Inflammatory macrophage treated with lipopolysaccharide for 1 hour (primary cell): ENCODE measurements at regions not wholly inside any gene's neighbourhood (a gene's known extent, or its start where the extent isn't known, plus 50 kb on each side); places are given as distances from the start of the nearest gene placed in this dataset.
"Not testable (repeated sequence)": the region's sequence is repeated elsewhere in the genome, so short reads cannot be mapped to it uniquely, and the experiment has no call there.

Experiments used
- DNase-seq, 2 donors: peaks; one replicate each; pipeline ENCODE4 v3.0.0-alpha.2; 2020 to 2022

DNA sequence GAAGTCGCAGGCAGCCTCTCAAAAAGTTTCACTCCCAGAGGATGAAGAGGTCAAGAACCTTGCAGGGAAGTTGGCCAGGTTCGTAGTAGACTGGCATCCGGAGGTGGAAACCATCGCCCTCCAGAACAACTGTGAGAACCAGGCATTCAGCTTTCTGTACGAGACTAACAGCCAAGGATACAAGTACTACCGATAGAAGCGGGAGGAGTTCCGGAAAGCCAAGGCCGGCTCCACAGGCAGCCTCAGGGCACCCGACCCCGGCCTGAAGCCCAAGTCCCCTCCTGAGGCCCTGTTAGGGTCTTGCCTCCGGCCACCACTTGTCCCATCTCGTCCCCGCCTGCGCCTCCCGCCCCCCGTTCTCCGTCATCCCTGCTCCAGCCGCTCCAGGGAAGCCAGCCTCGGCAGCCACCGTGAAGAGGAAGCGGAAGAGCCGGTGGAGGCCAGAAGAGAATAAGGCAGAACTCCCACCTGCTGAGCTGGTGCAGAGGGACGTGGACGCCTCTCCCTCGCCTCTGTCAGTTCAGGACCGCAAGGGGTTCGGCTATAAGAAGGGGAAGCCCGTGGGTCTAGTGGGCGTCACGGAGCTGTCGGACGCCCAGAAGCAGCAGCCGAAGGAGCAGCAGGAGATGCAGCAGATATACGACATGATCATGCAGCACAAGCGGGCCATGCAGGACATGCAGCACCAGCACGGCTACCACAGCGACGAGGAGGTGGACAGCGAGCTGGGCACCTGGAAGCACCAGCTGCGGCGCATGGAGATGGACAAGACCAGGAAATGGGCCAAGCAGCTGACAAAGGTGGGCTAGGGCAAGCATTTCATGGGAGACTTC, 366.8 kb upstream of the ATXN7L3B start:
- no peak for DNase-seq

DNA sequence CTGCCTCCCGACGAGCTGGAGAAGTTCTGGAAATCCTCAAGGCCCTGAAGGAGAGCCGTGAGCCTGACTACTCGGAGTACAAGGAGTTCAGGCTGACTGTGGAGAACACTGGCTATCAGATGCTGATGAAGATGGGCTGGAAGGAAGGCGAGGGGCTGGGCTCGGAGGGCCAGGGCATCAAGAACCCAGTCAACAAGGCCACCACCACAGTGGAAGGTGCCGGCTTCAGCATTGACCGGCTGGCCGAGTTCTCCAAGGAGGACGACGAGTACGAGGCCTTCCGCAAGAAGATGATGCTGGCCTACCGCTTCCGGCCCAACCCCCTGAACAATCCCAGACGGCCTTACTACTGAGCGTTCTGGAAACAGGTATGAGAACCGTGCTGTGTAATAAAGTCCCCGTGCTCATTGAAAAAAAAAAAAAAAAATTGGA, 366.1 kb upstream of the ATXN7L3B start:
- DNase-seq, result no peak

DNA sequence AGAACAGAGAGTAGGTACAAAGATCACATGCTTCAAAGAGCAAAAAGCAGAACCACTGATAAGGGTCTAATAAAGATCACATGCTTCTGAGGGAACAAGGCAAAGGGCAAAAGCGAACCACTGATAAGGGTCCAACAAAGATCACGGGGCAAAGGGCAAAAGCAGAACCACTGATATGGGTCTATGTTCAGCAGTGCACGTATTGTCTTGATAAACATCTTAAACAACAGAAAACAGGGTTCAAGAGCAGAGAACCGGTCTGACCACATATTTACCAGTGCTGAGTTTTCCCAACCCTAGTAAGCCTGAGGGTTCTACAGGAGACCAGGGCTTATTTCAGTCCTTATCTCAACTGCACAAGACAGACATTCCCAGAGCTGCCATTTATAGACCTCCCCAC, 362.7 kb upstream of the ATXN7L3B start:
- not testable (repeated sequence) for DNase-seq

DNA sequence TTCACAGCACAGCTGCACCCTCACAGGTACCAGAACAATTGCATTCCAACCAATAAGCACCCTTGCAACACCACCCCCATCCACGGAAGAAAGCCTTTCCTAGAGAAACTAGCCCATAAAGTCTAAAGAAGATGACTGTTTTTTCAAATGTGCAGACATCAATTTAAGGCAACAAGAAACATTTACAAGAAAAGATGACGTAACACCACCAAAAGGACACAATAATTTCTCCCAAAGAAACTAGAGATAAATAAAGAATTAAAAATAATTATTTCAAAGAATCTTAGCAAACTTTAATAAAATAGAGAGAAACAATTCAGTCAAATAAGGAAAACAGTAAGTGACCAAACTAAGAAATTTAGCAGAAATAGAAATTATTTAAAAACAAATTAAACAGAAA, 352.3 kb upstream of the ATXN7L3B start:
- no peak for DNase-seq

DNA sequence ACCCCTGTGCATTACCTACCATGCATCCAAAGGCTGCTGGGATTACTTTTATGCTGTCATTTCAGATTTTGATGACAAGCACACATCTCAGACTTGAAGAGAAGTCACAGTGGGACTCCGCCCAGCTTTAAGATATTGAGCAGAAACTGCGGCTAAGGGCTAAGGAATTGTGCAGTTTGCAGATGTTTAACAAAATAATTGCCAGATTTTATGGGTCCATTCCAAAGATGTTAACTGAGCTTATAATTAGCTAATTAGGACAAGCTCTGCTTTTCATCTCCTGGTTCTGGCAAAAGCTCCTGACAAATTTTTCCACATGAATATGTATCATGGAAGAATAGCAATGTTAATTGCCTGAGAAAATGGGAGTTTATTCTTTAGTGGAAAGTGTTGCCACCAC, 344.4 kb upstream of the ATXN7L3B start:
- DNase-seq, result no peak

DNA sequence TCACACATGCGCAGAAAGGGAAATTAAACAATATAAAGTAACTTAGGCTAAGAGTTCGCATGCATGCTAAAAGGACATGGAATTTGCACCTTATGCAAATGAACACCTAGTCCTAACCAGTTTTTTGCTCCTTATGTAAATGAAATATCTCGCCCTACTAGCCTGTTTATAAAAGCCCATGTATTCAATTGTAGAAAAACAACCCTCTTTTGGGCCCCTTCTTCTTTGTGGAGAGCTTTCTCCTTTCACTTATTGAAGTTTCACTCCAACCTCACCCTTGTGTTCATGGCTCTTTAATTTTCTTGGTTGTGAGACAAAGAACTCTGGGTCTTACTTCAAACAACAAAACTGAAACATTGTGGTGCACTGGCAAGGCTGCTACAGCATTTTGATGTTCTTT, 333.4 kb upstream of the ATXN7L3B start:
- DNase-seq, result no peak

DNA sequence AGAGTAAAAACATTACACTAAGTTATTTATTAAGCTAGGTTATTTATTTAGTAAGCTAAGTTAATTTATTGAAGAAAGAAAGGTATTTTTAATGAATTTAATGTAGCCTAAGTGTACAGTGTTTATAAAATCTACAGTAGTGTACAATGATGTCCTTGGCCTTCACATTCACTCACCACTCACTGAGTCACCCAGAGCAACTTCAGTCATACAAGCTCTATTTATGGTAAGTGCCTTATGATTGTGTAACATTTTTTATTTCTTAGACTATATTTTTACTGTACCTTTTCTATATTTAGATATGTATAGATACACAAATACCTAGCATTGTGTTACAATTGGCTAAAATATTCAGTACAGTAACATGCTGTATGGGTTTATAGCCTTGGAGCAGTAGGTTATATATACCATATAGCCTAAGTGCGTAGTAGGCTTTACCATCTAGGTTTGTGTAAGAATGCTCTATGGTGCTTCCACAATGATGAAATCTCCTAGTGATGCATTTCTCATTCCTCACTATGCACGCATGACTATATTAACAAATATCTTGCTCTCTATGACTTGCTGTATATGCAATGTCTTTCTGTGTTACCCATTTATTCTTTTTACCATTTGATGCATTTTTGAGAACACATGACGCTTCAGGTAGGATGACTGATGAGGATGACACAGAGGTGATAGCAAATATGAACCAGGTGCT, 309.6 kb upstream of the ATXN7L3B start:
- DNase-seq, result no peak

DNA sequence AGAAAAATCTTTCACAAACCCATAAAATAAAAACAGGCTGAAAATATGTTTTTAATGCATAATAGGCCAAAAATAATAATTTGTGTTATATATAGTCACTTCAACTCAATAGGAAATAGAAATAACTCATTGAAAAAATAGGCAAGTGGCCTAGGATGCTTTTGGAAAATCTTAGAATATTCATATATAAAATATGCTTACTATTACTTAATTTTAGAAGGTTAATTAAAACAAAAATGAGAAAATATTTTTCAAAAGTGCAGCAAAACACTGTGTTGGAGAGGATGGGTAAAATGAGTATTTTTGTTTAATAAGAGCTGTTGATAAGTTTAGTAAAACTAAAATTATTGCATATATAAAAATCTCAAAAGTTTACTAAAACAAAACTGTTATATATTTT, 308.0 kb upstream of the ATXN7L3B start:
- no peak for DNase-seq

DNA sequence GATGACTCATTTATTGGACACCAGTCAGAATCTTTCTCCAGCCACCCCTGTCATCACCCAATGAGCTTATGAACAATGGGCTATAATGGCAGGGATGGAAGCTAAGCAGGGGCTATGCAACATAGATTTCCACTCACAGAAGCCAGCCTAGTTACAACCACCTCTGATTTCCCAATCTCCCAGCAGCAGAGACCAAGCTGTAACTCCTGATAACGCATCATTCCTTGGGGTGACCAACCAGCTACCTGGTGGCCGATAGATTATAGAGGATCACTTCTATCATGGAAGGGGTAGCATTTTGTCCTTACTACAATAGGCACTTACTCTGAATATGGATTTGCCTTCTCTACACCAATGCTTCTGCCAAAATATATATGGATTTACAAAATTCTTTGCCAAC, 302.3 kb upstream of the ATXN7L3B start:
- no peak for DNase-seq

DNA sequence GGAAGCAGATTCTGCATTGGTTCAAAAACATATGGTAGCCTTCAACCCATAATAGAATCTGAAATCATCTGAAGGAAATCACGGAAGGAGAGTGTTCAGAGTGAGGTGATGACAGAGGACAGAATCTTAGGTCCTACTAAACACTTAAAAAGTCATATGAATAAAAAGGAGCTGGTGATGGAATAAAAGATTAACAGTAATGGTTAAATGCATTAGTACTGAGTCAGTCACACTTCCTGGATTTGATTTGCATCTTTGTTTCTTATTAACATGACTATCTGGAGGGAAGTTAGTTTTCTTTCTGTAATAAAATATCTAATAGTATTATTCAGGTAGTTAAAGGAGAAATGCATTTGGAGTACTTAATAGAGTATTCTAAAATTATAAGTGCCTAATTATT, 296.3 kb upstream of the ATXN7L3B start:
- DNase-seq, result no peak

DNA sequence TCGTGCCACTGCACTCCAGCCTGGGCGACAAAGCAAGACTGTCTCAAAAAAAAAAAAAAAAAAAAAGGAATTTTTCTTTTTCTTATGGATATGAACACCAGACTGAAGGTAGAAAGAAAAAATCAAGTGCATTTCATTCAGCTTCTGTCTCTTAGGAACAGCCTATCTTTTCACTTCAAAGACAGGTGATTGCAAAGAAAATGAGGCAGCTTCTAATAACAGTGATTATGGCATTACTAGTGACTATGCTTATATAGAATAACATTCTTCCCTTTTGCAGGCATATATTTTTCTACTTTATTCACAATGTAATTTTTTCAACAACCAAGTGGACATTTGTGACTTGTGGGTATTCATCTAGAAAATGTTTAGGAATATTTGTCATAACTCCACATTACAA, 295.5 kb upstream of the ATXN7L3B start:
- DNase-seq, result no peak

DNA sequence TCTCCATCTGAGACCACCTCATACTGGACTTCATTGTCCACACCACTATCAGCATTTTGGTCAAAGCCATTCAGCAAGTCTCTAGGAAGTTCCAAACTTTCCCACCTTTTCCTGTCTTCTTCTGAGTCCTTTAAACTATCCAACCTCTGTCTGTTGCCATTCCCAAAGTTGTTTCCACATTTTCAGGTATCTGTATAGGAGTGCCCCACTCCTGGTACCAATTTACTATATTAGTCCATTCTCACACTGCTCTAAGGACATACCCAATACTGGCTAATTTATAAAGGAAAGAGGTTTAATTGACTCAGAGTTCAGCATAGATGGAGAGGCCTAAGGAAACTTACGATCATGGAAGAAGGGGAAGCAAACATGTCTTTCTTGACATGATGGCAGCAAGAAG, 292.2 kb upstream of the ATXN7L3B start:
- no peak for DNase-seq

DNA sequence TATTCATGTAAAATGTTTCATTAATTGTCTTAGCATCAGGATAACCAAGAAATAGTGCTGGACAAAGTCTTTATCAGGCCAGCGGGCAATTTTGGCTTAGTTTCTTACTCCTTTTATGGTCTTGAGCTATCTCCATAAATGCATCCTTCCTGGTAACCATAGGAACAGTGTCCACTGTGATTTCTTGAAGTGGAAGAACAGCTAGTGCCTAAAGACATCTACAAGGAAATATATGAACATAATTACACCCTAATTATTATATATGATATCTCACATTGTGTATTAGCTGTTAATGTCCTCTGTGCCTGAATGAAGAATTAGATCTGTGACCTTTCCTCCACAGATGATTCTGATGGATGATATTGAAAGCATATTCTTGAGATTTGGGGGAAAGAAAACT, 286.7 kb upstream of the ATXN7L3B start:
- DNase-seq, result no peak

DNA sequence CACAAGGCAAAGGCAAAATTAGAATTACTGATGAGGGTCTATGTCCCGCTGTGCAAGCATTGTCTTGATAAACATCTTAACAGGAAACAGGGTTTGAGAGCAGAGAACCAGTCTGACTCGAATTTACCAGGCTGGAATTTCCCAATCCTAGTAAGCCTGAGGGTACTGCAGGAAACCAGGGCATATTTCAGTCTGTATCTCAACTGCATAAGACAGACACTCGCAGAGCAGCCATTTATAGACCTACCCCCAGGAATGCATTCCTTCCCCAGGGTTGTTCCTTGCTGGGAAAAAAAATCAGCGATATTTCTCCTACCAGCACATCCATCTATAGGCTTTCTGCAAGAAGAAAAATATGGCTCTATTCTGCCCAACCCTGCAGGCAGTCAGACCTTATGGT, 283.8 kb upstream of the ATXN7L3B start:
- DNase-seq, result not testable (repeated sequence)

DNA sequence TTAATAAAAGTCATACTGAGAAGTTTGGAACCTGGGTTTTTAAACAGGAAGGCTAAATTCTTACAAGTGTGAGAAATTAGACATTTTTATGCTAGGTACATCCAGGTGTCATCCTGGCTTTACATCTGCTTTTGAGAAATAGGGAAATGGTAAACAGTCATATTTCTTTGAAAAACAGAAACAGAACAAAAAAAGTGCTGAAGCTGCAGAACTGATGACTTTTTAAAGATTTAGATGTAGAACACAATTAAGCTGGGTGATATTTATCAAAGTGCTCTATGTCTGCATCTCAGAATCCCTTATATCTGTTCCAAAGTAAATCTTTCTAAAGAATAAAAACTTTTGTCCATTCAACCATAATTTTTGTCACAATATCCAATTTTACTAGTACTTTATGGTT, 282.9 kb upstream of the ATXN7L3B start:
- DNase-seq, result no peak

DNA sequence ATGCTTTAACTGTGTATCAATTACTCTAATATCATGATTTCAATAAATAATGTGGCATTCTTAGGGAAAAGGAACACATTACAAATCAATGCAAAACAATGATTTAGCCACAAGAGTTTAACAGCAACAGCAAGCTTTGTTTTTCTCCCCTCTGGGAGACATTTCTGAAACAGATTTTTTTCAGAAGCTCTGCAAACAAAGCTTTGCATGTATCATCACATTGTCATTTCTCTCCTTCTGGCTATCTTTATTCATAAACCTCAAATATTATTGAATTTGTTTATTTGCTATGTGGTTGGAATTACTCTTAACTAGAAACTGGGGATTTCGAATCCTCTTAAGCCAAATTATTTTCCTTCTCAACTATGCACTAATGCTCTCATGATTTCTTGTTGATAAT, 278.4 kb upstream of the ATXN7L3B start:
- DNase-seq, result no peak

DNA sequence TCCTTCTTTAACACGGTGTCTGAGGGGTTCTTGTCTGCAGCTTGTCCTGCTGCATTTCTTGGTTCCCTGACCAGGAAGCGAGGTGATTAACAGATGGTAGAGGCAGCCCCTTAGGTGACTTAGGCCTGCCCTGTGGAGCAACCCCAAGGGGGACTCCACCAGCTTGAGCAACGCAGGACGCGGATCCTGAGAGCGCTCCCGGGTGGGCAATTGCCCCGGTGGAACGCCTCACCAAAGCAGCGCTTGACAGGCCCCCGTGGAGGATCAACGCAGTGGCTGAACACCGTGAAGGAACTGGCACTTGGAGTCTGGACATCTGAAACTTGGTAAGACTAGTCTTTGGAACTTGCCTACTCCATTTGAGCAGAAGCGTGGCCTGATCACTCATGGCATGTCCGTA, 272.9 kb upstream of the ATXN7L3B start:
- DNase-seq, result no peak

DNA sequence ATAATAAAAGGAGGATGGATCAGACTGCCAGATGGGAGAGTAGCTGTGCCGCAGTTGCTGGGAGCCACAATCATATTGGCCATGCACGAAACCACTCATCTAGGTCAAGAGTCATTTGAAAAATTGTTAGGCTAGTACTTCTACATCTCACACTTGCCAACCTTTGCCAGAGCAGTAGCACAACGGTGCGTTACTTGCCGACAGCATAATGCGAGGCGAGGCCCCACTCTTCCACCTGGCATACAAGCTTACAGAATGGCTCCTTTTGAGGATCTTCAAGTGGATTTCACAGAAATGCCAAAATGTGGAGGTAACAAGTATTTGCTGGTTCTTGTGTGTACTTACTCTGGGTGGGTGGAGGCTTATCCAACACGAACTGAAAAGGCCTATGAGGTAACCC, 268.3 kb upstream of the ATXN7L3B start:
- not testable (repeated sequence) for DNase-seq

DNA sequence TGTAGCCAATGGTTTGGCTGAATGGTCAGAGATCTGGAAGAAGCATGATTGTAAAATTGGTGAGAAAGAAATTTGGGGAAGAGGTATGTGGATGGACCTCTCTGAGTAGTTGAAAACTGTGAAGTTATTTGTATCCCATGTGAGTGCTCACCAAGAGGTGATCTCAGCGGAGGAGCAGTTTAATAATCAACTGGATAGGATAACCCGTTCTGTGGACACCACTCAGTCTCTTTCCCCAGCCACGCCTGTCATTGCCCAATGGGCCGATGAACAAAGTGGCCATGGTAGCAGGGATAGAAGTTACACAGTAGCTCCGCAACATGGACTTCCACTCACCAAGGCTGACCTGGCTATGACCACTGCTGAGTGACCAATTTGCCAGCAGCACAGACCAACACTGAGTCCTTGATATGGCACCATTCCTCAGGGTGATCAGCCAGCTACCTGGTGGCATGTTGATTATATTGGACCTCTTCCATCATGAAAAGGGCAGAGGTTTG, 257.4 kb upstream of the ATXN7L3B start:
- DNase-seq, result no peak

DNA sequence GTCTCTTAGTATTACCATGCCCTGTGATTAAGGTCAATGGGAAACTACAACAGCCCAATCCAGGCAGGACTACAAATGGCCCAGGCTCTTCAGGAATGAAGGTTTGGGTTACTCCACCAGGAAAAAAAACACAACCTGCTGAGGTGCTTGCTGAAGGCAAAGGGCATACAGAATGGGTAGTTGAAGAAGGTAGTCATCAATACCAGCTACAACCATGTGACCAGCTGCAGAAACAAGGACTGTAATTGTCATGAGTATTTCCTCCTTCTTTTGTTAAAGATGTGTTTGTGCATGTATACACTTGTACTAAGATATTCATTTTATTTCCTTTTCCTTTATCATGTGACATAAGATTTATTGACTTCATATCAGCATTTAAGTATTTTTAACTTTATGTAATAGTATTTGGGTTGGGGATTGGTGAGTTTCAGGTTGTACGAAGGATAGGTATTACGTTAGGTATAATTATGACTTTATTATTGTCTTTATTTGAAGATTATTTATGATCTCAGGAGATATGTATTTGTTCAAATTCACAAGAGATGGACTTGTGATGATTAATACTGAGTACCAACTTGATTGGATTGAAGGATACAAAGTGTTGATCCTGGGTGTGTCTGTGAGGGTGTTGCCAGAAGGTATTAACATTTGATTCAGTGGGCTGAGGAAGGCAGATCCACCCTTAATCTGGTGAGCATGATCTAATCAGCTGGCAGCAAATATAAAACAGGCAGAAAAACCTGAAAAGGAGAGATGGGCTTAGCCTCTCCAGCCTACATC, 256.0 kb upstream of the ATXN7L3B start:
- not testable (repeated sequence) for DNase-seq

DNA sequence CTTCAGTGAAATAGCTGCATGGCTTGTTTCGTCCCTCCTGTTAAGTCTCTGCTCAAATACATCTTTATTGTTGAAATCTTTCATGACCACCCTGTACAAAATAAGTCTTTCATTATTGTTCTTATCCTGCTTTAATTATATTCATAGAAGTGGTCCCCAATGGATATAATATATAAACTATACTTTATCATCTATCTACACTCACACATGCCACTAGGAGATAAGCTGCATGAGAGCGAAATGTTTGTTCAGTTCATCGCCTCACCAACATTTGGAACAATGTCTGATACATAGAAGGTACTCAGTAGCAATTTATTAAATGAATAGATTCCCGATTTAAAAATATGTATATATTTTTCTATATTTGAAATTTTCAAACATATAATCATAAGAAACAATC, 254.0 kb upstream of the ATXN7L3B start:
- DNase-seq, result no peak

DNA sequence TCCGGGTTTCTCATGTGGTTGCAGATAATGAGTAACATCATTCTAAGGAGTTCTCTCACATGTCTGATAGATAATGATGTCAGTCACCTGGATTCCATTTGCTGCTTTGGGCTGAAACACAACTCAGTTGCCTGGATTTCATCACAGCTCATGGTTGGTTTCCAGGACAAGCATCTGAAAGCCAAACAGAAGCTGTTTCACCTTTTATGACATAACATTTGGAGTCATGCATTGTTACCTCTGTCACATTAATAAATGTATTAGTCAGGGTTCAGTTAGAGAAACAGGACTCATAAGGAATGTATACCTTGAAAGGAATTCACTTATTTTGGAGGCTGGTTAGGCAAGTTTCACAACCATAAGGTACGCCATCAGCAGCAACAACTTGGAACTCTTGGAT, 251.9 kb upstream of the ATXN7L3B start:
- no peak for DNase-seq

DNA sequence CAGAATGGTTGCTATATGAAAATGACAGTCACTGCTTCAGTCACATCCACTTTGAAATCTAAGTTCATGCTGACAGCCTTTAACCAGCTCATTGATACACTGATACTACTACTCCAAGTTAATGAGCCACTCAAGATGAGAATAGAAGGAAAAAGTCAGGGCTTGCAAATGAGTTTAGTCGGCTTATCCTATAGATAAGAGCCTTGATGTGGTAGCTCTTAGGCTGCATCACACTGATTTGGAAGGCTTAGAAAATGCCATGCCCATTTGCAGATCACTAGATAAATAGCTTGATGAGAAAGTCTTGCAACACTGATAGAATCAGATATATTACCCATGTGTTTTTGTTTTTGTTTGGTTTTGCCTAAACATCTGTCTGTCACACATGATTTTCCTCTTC, 251.4 kb upstream of the ATXN7L3B start:
- DNase-seq, result no peak
